ENCODE measurements at regions not wholly inside any gene's neighbourhood (a gene's known extent, or its start where the extent isn't known, plus 50 kb on each side); places are given as distances from the start of the nearest gene placed in this dataset.

DNA sequence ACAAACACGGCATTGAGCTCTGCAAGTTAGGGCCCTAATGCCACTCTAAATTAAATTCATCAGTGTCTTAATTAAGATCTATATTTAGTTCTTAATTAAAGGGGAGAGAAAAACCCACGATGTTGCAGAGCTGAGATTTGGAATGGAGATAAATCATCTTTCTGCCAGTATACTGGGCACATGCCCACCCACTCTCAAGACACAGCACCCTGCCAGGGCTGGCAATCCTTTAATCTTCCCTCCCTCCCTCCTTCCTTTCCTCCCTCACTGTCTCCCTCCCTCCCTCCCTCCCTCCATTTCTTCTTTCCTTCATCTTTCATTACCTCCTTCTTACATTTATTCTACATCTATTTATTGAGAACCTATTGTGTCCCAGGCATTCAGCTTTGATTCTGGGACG is 194.8 kb downstream of the BUD13 start (continued):
- TF ChIP-seq, protein P1, sequence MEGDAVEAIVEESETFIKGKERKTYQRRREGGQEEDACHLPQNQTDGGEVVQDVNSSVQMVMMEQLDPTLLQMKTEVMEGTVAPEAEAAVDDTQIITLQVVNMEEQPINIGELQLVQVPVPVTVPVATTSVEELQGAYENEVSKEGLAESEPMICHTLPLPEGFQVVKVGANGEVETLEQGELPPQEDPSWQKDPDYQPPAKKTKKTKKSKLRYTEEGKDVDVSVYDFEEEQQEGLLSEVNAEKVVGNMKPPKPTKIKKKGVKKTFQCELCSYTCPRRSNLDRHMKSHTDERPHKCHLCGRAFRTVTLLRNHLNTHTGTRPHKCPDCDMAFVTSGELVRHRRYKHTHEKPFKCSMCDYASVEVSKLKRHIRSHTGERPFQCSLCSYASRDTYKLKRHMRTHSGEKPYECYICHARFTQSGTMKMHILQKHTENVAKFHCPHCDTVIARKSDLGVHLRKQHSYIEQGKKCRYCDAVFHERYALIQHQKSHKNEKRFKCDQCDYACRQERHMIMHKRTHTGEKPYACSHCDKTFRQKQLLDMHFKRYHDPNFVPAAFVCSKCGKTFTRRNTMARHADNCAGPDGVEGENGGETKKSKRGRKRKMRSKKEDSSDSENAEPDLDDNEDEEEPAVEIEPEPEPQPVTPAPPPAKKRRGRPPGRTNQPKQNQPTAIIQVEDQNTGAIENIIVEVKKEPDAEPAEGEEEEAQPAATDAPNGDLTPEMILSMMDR (conservative IDR thresholded peaks at IDR 0.05; ENCODE audit: low read depth in 2 of 2), result no peak
- TF ChIP-seq ZNF114 (CRISPR knock-in tag; IDR thresholded peaks at IDR 0.05) (no peak), EZH2 (IDR thresholded peaks at IDR 0.05; ENCODE audit: low read depth, unreplicated experiment) (no peak), JUNB (IDR thresholded peaks at IDR 0.05; ENCODE audit: unreplicated experiment) (no peak), STAT1 (IDR thresholded peaks at IDR 0.05; ENCODE audit: unreplicated experiment) (no peak)

DNA sequence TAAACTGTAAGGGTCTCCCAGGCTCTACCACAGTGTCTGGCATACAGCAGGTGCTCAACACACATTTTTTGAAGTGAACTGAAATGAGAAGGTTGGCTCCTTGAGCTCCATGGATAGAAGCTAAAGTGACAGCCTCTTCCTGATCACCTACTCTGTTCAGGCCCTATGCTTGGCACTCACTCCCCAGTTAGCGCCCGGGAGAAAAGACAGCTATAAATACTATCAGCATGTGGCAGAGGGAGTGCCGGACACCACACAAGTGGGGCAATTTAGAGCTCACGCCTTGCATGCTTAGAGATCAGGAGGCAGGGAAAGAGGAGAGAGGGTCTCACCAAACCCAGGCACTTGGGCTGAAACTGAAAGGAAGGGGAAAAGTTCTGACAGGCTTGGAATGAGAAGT is 195.5 kb downstream of the BUD13 start:
- no peak overlapping the region for H2AFZ ChIP-seq
- Mint-ChIP-seq H3K4me1 (peaks cover 28% of the 10 kb centered on the region), H3K27me3 (ENCODE audit: insufficient read depth, low read depth, poor library complexity) (peaks cover 60% of the 10 kb centered on the region), H3K27ac (no peak overlapping the region), H3K9me3 (no peaks in the 10 kb centered on the region), H3K4me3 (no peak overlapping the region), H3K36me3 (ENCODE audit: low read depth) (no peaks in the 10 kb centered on the region)
- no peaks in the 10 kb centered on the region for H3K79me2 ChIP-seq (replicated peaks; ENCODE audit: insufficient read depth)
- no peak overlapping the region for H3K4me3 ChIP-seq
- H3K27ac ChIP-seq (ENCODE audit: low read depth), result no peak overlapping the region
- peaks cover 62% of the 10 kb centered on the region for H3K27me3 ChIP-seq (ENCODE audit: insufficient read depth)
- no peak for DNase-seq (ENCODE audit: low spot score)
- 0 out of 2 replicates have a peak, but pooled peaks cover 11% of the 10 kb centered on the region for H3F3A ChIP-seq (replicated peaks; ENCODE audit: low read depth)
- H3K4me1 ChIP-seq (ENCODE audit: insufficient read depth), result peaks cover 26% of the 10 kb centered on the region
- H3K36me3 ChIP-seq (ENCODE audit: insufficient read depth), result no peaks in the 10 kb centered on the region
- H3K4me2 ChIP-seq, result no peak overlapping the region
- no peaks in the 10 kb centered on the region for H3K9me2 ChIP-seq (ENCODE audit: insufficient read depth)
- ATAC-seq, result no peak
- peaks cover 3% of the 10 kb centered on the region for H4K20me1 ChIP-seq (replicated peaks; ENCODE audit: insufficient read depth)
- TF ChIP-seq, protein P2, sequence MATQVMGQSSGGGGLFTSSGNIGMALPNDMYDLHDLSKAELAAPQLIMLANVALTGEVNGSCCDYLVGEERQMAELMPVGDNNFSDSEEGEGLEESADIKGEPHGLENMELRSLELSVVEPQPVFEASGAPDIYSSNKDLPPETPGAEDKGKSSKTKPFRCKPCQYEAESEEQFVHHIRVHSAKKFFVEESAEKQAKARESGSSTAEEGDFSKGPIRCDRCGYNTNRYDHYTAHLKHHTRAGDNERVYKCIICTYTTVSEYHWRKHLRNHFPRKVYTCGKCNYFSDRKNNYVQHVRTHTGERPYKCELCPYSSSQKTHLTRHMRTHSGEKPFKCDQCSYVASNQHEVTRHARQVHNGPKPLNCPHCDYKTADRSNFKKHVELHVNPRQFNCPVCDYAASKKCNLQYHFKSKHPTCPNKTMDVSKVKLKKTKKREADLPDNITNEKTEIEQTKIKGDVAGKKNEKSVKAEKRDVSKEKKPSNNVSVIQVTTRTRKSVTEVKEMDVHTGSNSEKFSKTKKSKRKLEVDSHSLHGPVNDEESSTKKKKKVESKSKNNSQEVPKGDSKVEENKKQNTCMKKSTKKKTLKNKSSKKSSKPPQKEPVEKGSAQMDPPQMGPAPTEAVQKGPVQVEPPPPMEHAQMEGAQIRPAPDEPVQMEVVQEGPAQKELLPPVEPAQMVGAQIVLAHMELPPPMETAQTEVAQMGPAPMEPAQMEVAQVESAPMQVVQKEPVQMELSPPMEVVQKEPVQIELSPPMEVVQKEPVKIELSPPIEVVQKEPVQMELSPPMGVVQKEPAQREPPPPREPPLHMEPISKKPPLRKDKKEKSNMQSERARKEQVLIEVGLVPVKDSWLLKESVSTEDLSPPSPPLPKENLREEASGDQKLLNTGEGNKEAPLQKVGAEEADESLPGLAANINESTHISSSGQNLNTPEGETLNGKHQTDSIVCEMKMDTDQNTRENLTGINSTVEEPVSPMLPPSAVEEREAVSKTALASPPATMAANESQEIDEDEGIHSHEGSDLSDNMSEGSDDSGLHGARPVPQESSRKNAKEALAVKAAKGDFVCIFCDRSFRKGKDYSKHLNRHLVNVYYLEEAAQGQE (IDR thresholded peaks at IDR 0.05; ENCODE audit: unreplicated experiment), result no peak
- TF ChIP-seq EZH2 (IDR thresholded peaks at IDR 0.05; ENCODE audit: low read depth, unreplicated experiment) (no peak), NANOG (IDR thresholded peaks at IDR 0.05; ENCODE audit: borderline replicate concordance) (no peak), ZNF331 (CRISPR knock-in tag; IDR thresholded peaks at IDR 0.05; ENCODE audit: low read depth) (no peak), STAT1 (IDR thresholded peaks at IDR 0.05; ENCODE audit: unreplicated experiment) (no peak), ZNF114 (CRISPR knock-in tag; IDR thresholded peaks at IDR 0.05) (no peak), CREB1 (CRISPR knock-in tag; IDR thresholded peaks at IDR 0.05; ENCODE audit: low read depth) (no peak)
- TF ChIP-seq, protein P3, sequence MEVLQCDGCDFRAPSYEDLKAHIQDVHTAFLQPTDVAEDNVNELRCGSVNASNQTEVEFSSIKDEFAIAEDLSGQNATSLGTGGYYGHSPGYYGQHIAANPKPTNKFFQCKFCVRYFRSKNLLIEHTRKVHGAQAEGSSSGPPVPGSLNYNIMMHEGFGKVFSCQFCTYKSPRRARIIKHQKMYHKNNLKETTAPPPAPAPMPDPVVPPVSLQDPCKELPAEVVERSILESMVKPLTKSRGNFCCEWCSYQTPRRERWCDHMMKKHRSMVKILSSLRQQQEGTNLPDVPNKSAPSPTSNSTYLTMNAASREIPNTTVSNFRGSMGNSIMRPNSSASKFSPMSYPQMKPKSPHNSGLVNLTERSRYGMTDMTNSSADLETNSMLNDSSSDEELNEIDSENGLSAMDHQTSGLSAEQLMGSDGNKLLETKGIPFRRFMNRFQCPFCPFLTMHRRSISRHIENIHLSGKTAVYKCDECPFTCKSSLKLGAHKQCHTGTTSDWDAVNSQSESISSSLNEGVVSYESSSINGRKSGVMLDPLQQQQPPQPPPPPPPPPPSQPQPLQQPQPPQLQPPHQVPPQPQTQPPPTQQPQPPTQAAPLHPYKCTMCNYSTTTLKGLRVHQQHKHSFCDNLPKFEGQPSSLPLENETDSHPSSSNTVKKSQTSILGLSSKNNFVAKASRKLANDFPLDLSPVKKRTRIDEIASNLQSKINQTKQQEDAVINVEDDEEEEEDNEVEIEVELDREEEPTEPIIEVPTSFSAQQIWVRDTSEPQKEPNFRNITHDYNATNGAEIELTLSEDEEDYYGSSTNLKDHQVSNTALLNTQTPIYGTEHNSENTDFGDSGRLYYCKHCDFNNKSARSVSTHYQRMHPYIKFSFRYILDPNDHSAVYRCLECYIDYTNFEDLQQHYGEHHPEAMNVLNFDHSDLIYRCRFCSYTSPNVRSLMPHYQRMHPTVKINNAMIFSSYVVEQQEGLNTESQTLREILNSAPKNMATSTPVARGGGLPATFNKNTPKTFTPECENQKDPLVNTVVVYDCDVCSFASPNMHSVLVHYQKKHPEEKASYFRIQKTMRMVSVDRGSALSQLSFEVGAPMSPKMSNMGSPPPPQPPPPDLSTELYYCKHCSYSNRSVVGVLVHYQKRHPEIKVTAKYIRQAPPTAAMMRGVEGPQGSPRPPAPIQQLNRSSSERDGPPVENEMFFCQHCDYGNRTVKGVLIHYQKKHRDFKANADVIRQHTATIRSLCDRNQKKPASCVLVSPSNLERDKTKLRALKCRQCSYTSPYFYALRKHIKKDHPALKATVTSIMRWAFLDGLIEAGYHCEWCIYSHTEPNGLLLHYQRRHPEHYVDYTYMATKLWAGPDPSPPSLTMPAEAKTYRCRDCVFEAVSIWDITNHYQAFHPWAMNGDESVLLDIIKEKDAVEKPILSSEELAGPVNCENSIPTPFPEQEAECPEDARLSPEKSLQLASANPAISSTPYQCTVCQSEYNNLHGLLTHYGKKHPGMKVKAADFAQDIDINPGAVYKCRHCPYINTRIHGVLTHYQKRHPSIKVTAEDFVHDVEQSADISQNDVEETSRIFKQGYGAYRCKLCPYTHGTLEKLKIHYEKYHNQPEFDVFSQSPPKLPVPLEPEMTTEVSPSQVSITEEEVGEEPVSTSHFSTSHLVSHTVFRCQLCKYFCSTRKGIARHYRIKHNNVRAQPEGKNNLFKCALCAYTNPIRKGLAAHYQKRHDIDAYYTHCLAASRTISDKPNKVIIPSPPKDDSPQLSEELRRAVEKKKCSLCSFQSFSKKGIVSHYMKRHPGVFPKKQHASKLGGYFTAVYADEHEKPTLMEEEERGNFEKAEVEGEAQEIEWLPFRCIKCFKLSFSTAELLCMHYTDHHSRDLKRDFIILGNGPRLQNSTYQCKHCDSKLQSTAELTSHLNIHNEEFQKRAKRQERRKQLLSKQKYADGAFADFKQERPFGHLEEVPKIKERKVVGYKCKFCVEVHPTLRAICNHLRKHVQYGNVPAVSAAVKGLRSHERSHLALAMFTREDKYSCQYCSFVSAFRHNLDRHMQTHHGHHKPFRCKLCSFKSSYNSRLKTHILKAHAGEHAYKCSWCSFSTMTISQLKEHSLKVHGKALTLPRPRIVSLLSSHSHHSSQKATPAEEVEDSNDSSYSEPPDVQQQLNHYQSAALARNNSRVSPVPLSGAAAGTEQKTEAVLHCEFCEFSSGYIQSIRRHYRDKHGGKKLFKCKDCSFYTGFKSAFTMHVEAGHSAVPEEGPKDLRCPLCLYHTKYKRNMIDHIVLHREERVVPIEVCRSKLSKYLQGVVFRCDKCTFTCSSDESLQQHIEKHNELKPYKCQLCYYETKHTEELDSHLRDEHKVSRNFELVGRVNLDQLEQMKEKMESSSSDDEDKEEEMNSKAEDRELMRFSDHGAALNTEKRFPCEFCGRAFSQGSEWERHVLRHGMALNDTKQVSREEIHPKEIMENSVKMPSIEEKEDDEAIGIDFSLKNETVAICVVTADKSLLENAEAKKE (CRISPR knock-in tag; IDR thresholded peaks at IDR 0.05), result no peak
- TF ChIP-seq, protein P1 (conservative IDR thresholded peaks at IDR 0.05; ENCODE audit: low read depth in 2 of 2), result no peak
